ENCODE measurements at regions not wholly inside any gene's neighbourhood (a gene's known extent, or its start where the extent isn't known, plus 50 kb on each side); places are given as distances from the start of the nearest gene placed in this dataset.

DNA sequence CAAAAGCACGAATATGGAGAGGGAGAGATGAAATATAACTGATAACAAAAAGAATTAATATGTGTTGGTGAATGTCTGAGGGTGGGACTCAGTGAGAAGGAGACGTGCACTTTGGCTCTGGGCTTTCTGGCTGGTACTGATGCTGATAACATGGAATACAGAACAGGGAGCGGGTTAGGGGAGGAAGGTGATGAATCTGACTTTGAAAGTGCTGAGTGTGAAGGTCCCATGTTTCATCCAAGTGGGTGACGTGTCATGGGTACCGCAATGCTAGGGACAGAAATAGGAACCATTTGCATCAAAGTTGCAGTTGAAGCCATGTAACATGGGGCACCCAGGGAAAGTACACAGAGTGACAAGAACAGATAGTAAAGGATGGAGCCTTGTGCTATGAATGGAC lies 236.6 kb upstream of the MYO3A start:
- no peaks in the 10 kb centered on the region for H3K36me3 ChIP-seq (ENCODE audit: insufficient read depth, low read length)
- no peaks in the 10 kb centered on the region for H3K9me3 ChIP-seq (ENCODE audit: control insufficient read depth in 1 of 2, low read length in 2 of 2)
- H3K27me3 ChIP-seq (ENCODE audit: insufficient read depth, low read length): no peaks in the 10 kb centered on the region
- no peak overlapping the region for H3K4me3 Mint-ChIP-seq
- no peak for DNase-seq
- no peaks in the 10 kb centered on the region for H3K4me1 ChIP-seq (ENCODE audit: insufficient read depth, low read length)
- CTCF ChIA-PET (ENCODE audit: partially characterized antibody): no interaction called here
- no peaks in the 10 kb centered on the region for H3K36me3 Mint-ChIP-seq
- peaks cover 0 to 1% (median 0%) of the 10 kb centered on the region in 8 donors for H3K9me3 Mint-ChIP-seq
- peaks cover 2 to 7% of the 10 kb centered on the region in 2 donors for H3K27me3 Mint-ChIP-seq
- peaks cover 0 to 2% (median 0%) of the 10 kb centered on the region in 4 donors for H3K4me1 Mint-ChIP-seq
- H3K4me3 ChIP-seq (ENCODE audit: low read length in 2 of 2): no peak overlapping the region
- no peak overlapping the region for H3K27ac ChIP-seq (ENCODE audit: low read depth, low read length)
- H3K27ac Mint-ChIP-seq: no peak overlapping the region
- POLR2A ChIA-PET (ENCODE audit: partially characterized antibody): no interaction called here
- intact Hi-C loops (cut with micrococcal nuclease): no loop called here

- Mint-ChIP-seq H3K36me3 (no peaks in the 10 kb centered on the region), H3K4me3 (no peak overlapping the region), H3K9me3 (peaks cover 0 to 3% (median 0%) of the 10 kb centered on the region in 8 donors), H3K27ac (no peak overlapping the region), H3K4me1 (peaks cover 0 to 2% (median 0%) of the 10 kb centered on the region in 4 donors), H3K27me3 (peaks cover 2 to 7% of the 10 kb centered on the region in 2 donors)
- no peaks in the 10 kb centered on the region for H3K36me3 ChIP-seq (ENCODE audit: insufficient read depth, low read length)
- DNase-seq: no peak
- H3K4me3 ChIP-seq (ENCODE audit: low read length in 2 of 2): no peak overlapping the region
- CTCF ChIA-PET (ENCODE audit: partially characterized antibody): no interaction called here
- H3K4me1 ChIP-seq (ENCODE audit: insufficient read depth, low read length): no peaks in the 10 kb centered on the region
- H3K27me3 ChIP-seq (ENCODE audit: insufficient read depth, low read length): no peaks in the 10 kb centered on the region
- H3K27ac ChIP-seq (ENCODE audit: low read depth, low read length): no peak overlapping the region
- POLR2A ChIA-PET (ENCODE audit: partially characterized antibody): no interaction called here
- intact Hi-C loops (cut with micrococcal nuclease): no loop called here
- no peaks in the 10 kb centered on the region for H3K9me3 ChIP-seq (ENCODE audit: control insufficient read depth in 1 of 2, low read length in 2 of 2)
Measured at GRCh38 chr10:25698638-25699037, 235.4 kb upstream of the MYO3A start.

DNA sequence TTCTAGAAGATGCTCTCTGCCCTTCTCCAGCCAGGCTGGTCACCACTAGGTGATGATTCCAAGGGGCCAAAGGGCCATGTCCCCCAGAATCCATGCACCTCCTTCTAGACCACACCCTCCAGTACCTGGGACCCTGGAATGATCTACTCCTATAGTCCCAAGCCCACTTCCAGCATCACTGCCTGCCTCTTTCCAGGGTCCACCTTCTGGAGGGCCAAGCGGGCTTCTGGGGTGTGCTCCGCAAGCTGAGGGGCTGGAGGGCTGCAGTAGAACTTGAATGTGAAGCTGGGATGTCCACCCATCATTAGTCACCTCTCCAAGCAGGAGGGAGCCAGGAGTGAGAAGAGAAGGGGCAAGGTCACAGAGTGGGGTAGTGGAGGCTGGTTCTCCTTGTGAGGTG lies 234.4 kb upstream of the MYO3A start:
- Histone ChIP-seq H3K4me3 (ENCODE audit: low read length in 2 of 2) (no peak overlapping the region), H3K27me3 (ENCODE audit: insufficient read depth, low read length) (no peaks in the 10 kb centered on the region), H3K27ac (ENCODE audit: low read depth, low read length) (no peak overlapping the region), H3K9me3 (ENCODE audit: control insufficient read depth in 1 of 2, low read length in 2 of 2) (no peaks in the 10 kb centered on the region), H3K36me3 (ENCODE audit: insufficient read depth, low read length) (no peaks in the 10 kb centered on the region), H3K4me1 (ENCODE audit: insufficient read depth, low read length) (no peaks in the 10 kb centered on the region)
- H3K4me3 Mint-ChIP-seq: no peak overlapping the region
- CTCF ChIA-PET (ENCODE audit: partially characterized antibody): interaction anchor here (0.8 to 1.8 kb wide), 2 partner anchors 8 to 14 kb away, joined by 3 to 7 read pairs; no protein-coding TSS in a partner anchor
- peaks cover 0 to 2% (median 0%) of the 10 kb centered on the region in 4 donors for H3K4me1 Mint-ChIP-seq
- POLR2A ChIA-PET (ENCODE audit: partially characterized antibody): no interaction called here
- H3K36me3 Mint-ChIP-seq: no peaks in the 10 kb centered on the region
- H3K27ac Mint-ChIP-seq: no peak overlapping the region
- H3K27me3 Mint-ChIP-seq: peaks cover 2 to 7% of the 10 kb centered on the region in 2 donors
- no peak for DNase-seq
- peaks cover 0 to 3% (median 0%) of the 10 kb centered on the region in 8 donors for H3K9me3 Mint-ChIP-seq
- intact Hi-C loops (cut with micrococcal nuclease): no loop called here

DNA sequence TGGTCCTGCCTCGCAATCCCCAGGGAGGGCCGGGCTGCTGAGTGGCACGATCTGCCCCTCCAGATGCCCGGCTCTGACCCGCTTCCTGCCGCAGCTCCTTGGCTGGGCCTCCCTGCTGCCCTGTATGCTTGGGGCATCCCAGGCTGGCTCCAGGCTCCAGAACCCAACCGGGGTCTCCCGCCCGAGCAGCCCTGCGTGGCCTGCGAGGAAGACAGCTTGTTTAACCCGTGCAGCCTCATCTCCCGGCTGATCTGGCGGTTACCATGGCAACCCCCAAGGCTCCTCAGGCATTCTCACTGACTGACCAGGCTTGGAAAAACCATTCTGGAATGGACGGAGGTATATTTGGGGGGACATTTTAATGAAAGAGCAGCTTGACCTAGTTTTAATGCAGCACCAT lies 232.4 kb upstream of the MYO3A start:
- H3K4me3 ChIP-seq (ENCODE audit: low read length in 2 of 2): no peak overlapping the region
- intact Hi-C loops (cut with micrococcal nuclease): no loop called here
- Mint-ChIP-seq H3K36me3 (no peaks in the 10 kb centered on the region), H3K4me3 (no peak overlapping the region), H3K27me3 (peaks cover 0 to 3% of the 10 kb centered on the region in 2 donors), H3K4me1 (peaks cover 0 to 2% (median 0%) of the 10 kb centered on the region in 4 donors), H3K27ac (no peak overlapping the region), H3K9me3 (peaks cover 0 to 2% (median 0%) of the 10 kb centered on the region in 8 donors)
- H3K4me1 ChIP-seq (ENCODE audit: insufficient read depth, low read length): no peaks in the 10 kb centered on the region
- ChIA-PET POLR2A (ENCODE audit: partially characterized antibody) (no interaction called here), CTCF (ENCODE audit: partially characterized antibody) (interaction anchor here (0.6 to 2.2 kb wide), 5 partner anchors 10 to 1658 kb away, joined by 3 to 7 read pairs (median 5); no protein-coding TSS in a partner anchor)
- DNase-seq: no peak
- H3K36me3 ChIP-seq (ENCODE audit: insufficient read depth, low read length): no peaks in the 10 kb centered on the region
- H3K27me3 ChIP-seq (ENCODE audit: insufficient read depth, low read length): no peaks in the 10 kb centered on the region
- no peak overlapping the region for H3K27ac ChIP-seq (ENCODE audit: low read depth, low read length)
- no peaks in the 10 kb centered on the region for H3K9me3 ChIP-seq (ENCODE audit: control insufficient read depth in 1 of 2, low read length in 2 of 2)

- H3K27ac Mint-ChIP-seq: no peak overlapping the region
- CTCF ChIA-PET (ENCODE audit: partially characterized antibody): no interaction called here
- Histone ChIP-seq H3K27ac (ENCODE audit: low read depth, low read length) (no peak overlapping the region), H3K4me1 (ENCODE audit: insufficient read depth, low read length) (no peaks in the 10 kb centered on the region), H3K9me3 (ENCODE audit: control insufficient read depth in 1 of 2, low read length in 2 of 2) (no peaks in the 10 kb centered on the region), H3K36me3 (ENCODE audit: insufficient read depth, low read length) (no peaks in the 10 kb centered on the region), H3K4me3 (ENCODE audit: low read length in 2 of 2) (no peak overlapping the region), H3K27me3 (ENCODE audit: insufficient read depth, low read length) (no peaks in the 10 kb centered on the region)
- no peak overlapping the region for H3K4me3 Mint-ChIP-seq
- no peak for DNase-seq
- H3K9me3 Mint-ChIP-seq: peaks cover 0 to 2% (median 0%) of the 10 kb centered on the region in 8 donors
- no peaks in the 10 kb centered on the region for H3K36me3 Mint-ChIP-seq
- intact Hi-C loops (cut with micrococcal nuclease): no loop called here
- peaks cover 0 to 2% (median 0%) of the 10 kb centered on the region in 4 donors for H3K4me1 Mint-ChIP-seq
- peaks cover 0 to 7% of the 10 kb centered on the region in 2 donors for H3K27me3 Mint-ChIP-seq
- POLR2A ChIA-PET (ENCODE audit: partially characterized antibody): no interaction called here
Measured at GRCh38 chr10:25704622-25705021, 229.4 kb upstream of the MYO3A start.

- Mint-ChIP-seq H3K4me1 (no peaks in the 10 kb centered on the region), H3K36me3 (no peaks in the 10 kb centered on the region)
- intact Hi-C loops (cut with micrococcal nuclease): no loop called here
Measured at GRCh38 chr10:25707572-25707971, 226.5 kb upstream of the MYO3A start.

GRCh38 chr10:25707976-25708671 lies 225.9 kb upstream of the MYO3A start:
- ChIA-PET POLR2A (ENCODE audit: partially characterized antibody) (no interaction called here), CTCF (ENCODE audit: partially characterized antibody) (no interaction called here)
- Mint-ChIP-seq H3K9me3 (peaks cover 0 to 2% (median 0%) of the 10 kb centered on the region in 8 donors), H3K4me3 (no peak overlapping the region), H3K27ac (no peak overlapping the region), H3K36me3 (no peaks in the 10 kb centered on the region), H3K4me1 (no peaks in the 10 kb centered on the region), H3K27me3 (peaks cover 0 to 5% of the 10 kb centered on the region in 2 donors)
- no peaks in the 10 kb centered on the region for H3K27me3 ChIP-seq (ENCODE audit: insufficient read depth, low read length)
- H3K9me3 ChIP-seq (ENCODE audit: control insufficient read depth in 1 of 2, low read length in 2 of 2): no peaks in the 10 kb centered on the region
- intact Hi-C loops (cut with micrococcal nuclease): no loop called here
- no peak for DNase-seq
- H3K36me3 ChIP-seq (ENCODE audit: insufficient read depth, low read length): no peaks in the 10 kb centered on the region
- no peak overlapping the region for H3K27ac ChIP-seq (ENCODE audit: low read depth, low read length)
- no peaks in the 10 kb centered on the region for H3K4me1 ChIP-seq (ENCODE audit: insufficient read depth, low read length)
- H3K4me3 ChIP-seq (ENCODE audit: low read length in 2 of 2): no peak overlapping the region

More at GRCh38 chr10:25707572-25707971, 226.5 kb upstream of the MYO3A start:
- ChIA-PET CTCF (ENCODE audit: partially characterized antibody) (no interaction called here), POLR2A (ENCODE audit: partially characterized antibody) (no interaction called here)
- Histone ChIP-seq H3K9me3 (ENCODE audit: control insufficient read depth in 1 of 2, low read length in 2 of 2) (no peaks in the 10 kb centered on the region), H3K4me3 (ENCODE audit: low read length in 2 of 2) (no peak overlapping the region), H3K27ac (ENCODE audit: low read depth, low read length) (no peak overlapping the region), H3K36me3 (ENCODE audit: insufficient read depth, low read length) (no peaks in the 10 kb centered on the region), H3K27me3 (ENCODE audit: insufficient read depth, low read length) (no peaks in the 10 kb centered on the region), H3K4me1 (ENCODE audit: insufficient read depth, low read length) (no peaks in the 10 kb centered on the region)
- no peak for DNase-seq
- Mint-ChIP-seq H3K27me3 (peaks cover 0 to 5% of the 10 kb centered on the region in 2 donors), H3K4me3 (no peak overlapping the region), H3K9me3 (peaks cover 0 to 2% (median 0%) of the 10 kb centered on the region in 8 donors), H3K27ac (no peak overlapping the region)
